ENCODE measurements at regions not wholly inside any gene's neighbourhood (a gene's known extent, or its start where the extent isn't known, plus 50 kb on each side); places are given as distances from the start of the nearest gene placed in this dataset.
"Not testable (repeated sequence)": the region's sequence is repeated elsewhere in the genome, so short reads cannot be mapped to it uniquely, and the experiment has no call there.

DNA sequence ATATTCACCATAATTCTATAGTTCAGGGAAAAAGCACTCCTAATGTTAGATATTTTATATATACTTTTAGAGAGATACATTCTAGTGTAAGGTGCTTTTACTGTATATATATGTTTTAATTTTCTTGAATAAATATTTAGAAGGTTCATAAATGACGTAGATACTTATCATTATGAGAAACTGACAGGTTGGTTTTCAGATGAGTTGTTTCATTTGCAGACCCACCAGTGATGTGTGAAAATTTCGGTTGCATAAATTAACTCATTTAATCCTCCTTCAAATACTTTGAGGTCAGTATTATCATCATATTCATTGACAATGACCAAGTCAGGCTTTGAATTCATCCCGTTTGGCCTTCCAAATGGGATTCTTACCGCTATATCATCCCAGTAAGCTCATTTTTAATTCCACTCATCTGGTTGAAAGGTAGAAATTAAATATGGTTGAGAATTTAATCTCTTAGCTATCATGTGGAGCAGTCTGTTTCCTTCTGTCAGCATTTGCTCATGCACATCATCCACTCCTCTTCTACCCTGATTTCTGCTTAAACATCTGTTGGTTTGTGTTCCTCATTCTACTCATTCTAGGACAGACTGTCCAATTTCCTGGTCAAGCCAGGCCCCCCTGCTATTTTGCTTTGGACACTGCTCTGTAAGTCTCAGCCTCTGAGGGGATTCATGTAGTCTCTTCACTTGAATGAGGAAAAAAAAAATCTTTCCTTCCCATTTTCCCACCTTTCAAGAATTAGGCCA lies 1156.6 kb downstream of the PLA2G4A start:
- DNase-seq (ENCODE audit: low spot score) = no peak
- TF ChIP-seq CTCF (IDR thresholded peaks at IDR 0.05; ENCODE audit: borderline replicate concordance, control extremely low read depth, extremely low read depth, insufficient read depth, missing control alignments) = no peak
- in situ Hi-C loops (cut with MboI; ENCODE audit: low sequenced_read_pairs, unreplicated experiment) = no loop called here

GRCh38 chr1:187985897-187986654 lies 1157.3 kb downstream of the PLA2G4A start:
- no peak for DNase-seq (ENCODE audit: low spot score)
- no peak for TF ChIP-seq CTCF (IDR thresholded peaks at IDR 0.05; ENCODE audit: borderline replicate concordance, control extremely low read depth, extremely low read depth, insufficient read depth, missing control alignments)
- in situ Hi-C loops (cut with MboI; ENCODE audit: low sequenced_read_pairs, unreplicated experiment) = no loop called here

- no peak for TF ChIP-seq CTCF (IDR thresholded peaks at IDR 0.05; ENCODE audit: borderline replicate concordance, control extremely low read depth, extremely low read depth, insufficient read depth, missing control alignments)
- no peak for DNase-seq (ENCODE audit: low spot score)
- in situ Hi-C loops (cut with MboI; ENCODE audit: low sequenced_read_pairs, unreplicated experiment) = no loop called here
Measured at GRCh38 chr1:187987236-187987776, 1158.6 kb downstream of the PLA2G4A start.

DNA sequence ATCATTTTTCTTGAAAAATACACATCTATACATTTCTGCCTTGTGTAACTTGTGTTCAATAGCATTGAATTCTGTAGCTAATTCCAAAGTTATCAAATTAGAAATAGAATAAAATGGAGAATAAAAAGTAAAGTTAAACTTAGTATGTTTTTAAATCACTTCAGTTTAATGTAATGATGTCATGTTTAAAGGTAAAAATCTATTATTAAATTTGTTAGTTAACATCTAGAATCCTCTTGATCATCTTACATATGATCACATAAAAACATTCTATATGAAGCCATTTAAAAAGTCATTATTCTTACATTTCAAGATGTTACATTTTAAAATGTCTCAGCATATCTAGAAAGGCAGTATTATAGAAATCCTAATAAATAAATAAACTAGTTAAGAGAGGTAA lies 1163.2 kb downstream of the PLA2G4A start:
- no peak for TF ChIP-seq CTCF (IDR thresholded peaks at IDR 0.05; ENCODE audit: borderline replicate concordance, control extremely low read depth, extremely low read depth, insufficient read depth, missing control alignments)
- DNase-seq (ENCODE audit: low spot score) = no peak
- in situ Hi-C loops (cut with MboI; ENCODE audit: low sequenced_read_pairs, unreplicated experiment) = no loop called here

DNA sequence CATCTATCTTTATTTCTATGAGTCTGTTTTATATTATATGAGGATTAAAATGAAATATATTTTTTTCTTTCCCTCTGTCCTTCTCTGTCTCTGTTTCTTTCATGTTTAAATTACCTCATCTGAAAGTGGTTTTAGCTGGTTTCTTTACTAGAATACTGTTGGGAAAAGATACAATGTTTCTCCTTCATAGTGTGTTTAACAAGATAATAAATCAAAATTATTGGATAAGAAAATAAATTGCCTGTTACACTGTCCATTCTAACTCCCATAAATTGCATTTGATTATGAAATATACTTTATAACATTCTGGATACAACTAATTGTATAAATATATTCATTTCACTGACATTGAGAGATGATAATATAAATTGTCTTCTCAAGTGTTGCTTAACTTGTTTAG lies 1168.0 kb downstream of the PLA2G4A start:
- in situ Hi-C loops (cut with MboI; ENCODE audit: low sequenced_read_pairs, unreplicated experiment) = no loop called here
- no peak for DNase-seq (ENCODE audit: low spot score)
- no peak for TF ChIP-seq CTCF (IDR thresholded peaks at IDR 0.05; ENCODE audit: borderline replicate concordance, control extremely low read depth, extremely low read depth, insufficient read depth, missing control alignments)

DNA sequence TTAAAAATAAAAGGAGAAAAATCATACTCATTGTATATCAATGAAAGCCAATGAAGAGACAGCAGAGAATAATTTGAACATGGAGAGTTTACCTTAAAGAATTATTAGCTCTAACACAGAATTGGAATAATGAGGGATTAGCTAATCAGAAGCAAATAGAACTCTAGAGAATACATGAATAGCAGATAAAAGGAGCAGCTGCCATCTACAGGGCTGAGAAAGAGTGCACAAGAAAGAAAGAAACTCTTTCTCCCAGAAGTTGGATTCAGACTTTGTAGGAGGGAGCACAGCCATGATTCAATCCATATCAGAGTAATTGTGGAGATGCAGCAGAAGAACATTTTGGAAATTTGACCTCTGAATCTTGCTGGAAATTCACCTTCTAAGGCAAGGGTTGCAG lies 1171.2 kb downstream of the PLA2G4A start:
- DNase-seq (ENCODE audit: low spot score) = no peak
- in situ Hi-C loops (cut with MboI; ENCODE audit: low sequenced_read_pairs, unreplicated experiment) = no loop called here
- TF ChIP-seq CTCF (IDR thresholded peaks at IDR 0.05; ENCODE audit: borderline replicate concordance, control extremely low read depth, extremely low read depth, insufficient read depth, missing control alignments) = no peak

DNA sequence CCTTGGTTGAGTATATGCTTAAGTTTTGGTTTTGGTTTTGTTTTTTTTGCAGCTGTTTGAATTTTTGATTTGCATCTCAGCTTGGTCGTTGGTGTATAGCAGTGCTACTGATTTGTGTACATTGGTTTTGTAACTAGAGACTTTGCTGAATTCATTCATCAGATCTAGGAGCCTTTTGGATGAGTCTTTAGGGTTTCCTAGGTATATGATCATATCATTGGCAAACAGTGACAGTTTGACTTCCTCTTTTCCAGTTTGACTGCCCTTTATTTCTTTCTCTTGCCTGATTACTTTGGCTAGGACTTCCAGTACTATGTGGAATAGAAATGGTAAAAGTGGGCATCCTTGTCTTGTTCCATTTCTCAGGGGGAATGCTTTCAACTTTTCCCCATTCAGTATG lies 1174.9 kb downstream of the PLA2G4A start:
- in situ Hi-C loops (cut with MboI; ENCODE audit: low sequenced_read_pairs, unreplicated experiment); DNase-seq (ENCODE audit: low spot score): not testable (repeated sequence)

All from GM13976 (cell line).